ENCODE measurements at regions not wholly inside any gene's neighbourhood (a gene's known extent, or its start where the extent isn't known, plus 50 kb on each side); places are given as distances from the start of the nearest gene placed in this dataset.

DNA sequence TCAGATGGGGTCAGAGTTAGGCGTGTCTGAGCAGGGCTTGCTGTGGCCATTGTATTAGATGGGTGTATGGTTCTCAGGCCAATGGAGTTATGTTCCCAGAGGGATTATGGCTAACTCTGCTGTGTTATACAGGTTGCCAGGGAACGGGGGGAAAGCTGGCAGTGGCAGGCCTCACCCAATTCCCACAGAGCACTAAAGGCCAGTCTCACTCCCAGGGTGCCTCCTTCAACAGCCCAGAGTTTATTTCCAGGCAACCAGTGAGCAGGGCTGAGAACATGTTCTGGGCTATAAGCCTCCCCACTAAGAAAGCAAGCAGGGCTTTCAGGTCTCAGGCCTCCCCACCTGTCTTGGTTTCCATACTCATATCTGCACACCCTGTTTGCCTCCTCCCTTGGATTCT lies 597.9 kb downstream of the ZNF608 start:
- Histone ChIP-seq H3K4me3 (no peak overlapping the region), H3K4me1 (no peaks in the 10 kb centered on the region), H3K27ac (no peak overlapping the region), H3K27me3 (no peaks in the 10 kb centered on the region), H3K9me3 (peaks cover 5% of the 10 kb centered on the region), H3K36me3 (no peaks in the 10 kb centered on the region)
- WGBS: 92% methylated on average over 2 of the region's 2 CpGs
- no peak for DNase-seq (ENCODE audit: low spot score in 2 of 2)
- TF ChIP-seq POLR2AphosphoS5 (IDR thresholded peaks at IDR 0.05) (no peak), POLR2A (IDR thresholded peaks at IDR 0.05) (no peak), EP300 (IDR thresholded peaks at IDR 0.05) (no peak)
- TF ChIP-seq, protein P1, sequence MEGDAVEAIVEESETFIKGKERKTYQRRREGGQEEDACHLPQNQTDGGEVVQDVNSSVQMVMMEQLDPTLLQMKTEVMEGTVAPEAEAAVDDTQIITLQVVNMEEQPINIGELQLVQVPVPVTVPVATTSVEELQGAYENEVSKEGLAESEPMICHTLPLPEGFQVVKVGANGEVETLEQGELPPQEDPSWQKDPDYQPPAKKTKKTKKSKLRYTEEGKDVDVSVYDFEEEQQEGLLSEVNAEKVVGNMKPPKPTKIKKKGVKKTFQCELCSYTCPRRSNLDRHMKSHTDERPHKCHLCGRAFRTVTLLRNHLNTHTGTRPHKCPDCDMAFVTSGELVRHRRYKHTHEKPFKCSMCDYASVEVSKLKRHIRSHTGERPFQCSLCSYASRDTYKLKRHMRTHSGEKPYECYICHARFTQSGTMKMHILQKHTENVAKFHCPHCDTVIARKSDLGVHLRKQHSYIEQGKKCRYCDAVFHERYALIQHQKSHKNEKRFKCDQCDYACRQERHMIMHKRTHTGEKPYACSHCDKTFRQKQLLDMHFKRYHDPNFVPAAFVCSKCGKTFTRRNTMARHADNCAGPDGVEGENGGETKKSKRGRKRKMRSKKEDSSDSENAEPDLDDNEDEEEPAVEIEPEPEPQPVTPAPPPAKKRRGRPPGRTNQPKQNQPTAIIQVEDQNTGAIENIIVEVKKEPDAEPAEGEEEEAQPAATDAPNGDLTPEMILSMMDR (IDR thresholded peaks at IDR 0.05): no peak

DNA sequence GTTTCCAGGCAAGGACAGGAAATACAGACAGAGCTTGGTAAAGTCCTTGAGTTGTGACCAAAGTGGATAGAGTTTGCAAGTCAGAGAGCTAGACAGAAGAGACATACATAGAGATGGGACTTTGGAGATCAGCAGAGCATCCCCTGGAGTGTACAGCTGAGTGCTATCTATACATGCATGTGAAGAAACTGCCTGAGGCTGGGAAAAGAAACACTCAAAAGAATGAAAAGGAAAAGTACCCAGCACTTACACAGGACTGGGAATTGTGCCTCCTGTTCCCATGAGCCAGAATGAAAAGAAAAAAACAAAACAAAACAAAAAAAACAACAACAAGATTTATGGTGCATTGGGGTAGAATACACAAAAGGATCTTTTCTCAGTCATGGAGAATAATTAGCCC lies 606.4 kb downstream of the ZNF608 start:
- H3K27ac ChIP-seq: no peak overlapping the region
- no peaks in the 10 kb centered on the region for H3K4me1 ChIP-seq
- no peak for DNase-seq (ENCODE audit: low spot score in 2 of 2)
- no peaks in the 10 kb centered on the region for H3K27me3 ChIP-seq
- H3K4me3 ChIP-seq: no peak overlapping the region
- TF ChIP-seq EP300 (IDR thresholded peaks at IDR 0.05) (no peak), POLR2A (IDR thresholded peaks at IDR 0.05) (no peak), POLR2AphosphoS5 (IDR thresholded peaks at IDR 0.05) (no peak)
- TF ChIP-seq, protein P1 (IDR thresholded peaks at IDR 0.05): no peak
- no peaks in the 10 kb centered on the region for H3K36me3 ChIP-seq
- no peaks in the 10 kb centered on the region for H3K9me3 ChIP-seq

DNA sequence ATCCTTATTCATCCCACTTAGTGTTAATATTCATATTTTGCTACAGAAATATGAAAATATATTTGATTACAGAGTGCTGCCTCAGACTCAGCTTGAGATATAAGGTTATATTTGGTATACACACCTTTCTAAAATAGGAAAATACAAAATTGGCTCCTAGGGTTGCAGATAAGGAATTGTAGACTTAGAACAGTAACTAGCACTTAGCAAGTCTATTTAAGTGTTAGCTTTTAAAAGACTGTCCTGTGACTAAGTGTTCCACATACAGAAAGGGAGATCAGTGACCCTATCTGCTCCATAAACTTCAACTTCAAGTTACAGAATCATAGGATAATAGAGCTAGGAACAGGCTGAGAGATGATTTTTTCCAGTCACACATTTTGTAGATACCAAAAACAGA lies 607.0 kb downstream of the ZNF608 start:
- Histone ChIP-seq H3K4me3 (no peak overlapping the region), H3K27me3 (no peaks in the 10 kb centered on the region), H3K36me3 (no peaks in the 10 kb centered on the region), H3K4me1 (no peaks in the 10 kb centered on the region), H3K9me3 (no peaks in the 10 kb centered on the region), H3K27ac (no peak overlapping the region)
- TF ChIP-seq, protein P1 (IDR thresholded peaks at IDR 0.05): no peak
- no peak for TF ChIP-seq POLR2A (IDR thresholded peaks at IDR 0.05)
- TF ChIP-seq EP300 (IDR thresholded peaks at IDR 0.05): no peak
- TF ChIP-seq POLR2AphosphoS5 (IDR thresholded peaks at IDR 0.05): no peak
- DNase-seq (ENCODE audit: low spot score in 2 of 2): no peak

DNA sequence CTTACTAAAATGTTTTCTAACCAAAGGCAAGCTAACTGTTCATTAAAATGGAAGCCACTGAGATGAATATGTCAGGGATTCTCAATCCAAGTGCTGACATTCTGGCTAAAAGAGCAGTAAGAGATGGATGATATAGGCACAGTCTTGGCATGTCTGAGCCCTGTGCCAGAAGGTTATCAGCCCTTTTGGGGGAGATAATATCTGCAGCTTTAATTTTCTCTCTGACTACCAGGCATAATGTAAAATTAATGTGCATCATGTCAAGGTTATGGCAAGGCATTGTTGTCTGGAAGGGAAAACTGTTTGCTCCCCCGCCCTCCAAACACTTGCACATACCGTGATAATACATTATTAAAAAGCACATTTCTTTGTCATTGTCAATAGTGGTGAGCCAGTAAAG lies 609.8 kb downstream of the ZNF608 start:
- TF ChIP-seq POLR2AphosphoS5 (IDR thresholded peaks at IDR 0.05): no peak
- TF ChIP-seq, protein P1 (IDR thresholded peaks at IDR 0.05): no peak
- TF ChIP-seq POLR2A (IDR thresholded peaks at IDR 0.05): no peak
- Histone ChIP-seq H3K27ac (no peak overlapping the region), H3K36me3 (no peaks in the 10 kb centered on the region), H3K9me3 (no peaks in the 10 kb centered on the region), H3K4me3 (no peak overlapping the region), H3K27me3 (no peaks in the 10 kb centered on the region), H3K4me1 (peaks cover 4% of the 10 kb centered on the region)
- WGBS: 40% methylated on average over 2 of the region's 2 CpGs
- no peak for DNase-seq (ENCODE audit: low spot score in 2 of 2)

DNA sequence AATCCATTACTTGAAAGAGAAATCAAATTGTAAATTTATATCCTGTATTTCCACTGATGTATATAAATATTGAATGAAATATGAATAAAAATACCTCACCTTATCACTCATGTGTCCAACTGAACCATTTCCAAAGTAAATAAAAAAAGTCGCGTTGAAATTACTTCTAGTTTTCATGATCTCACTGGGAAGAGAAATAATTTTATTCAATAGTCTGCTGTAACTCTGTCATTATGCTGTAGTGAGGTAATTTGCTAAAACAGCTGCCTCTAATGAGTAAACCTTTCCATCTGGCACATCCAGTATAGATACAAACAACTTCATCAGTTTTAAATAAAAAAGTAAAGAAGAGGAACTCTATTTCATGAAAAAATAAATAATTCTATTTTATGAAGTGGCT lies 611.5 kb downstream of the ZNF608 start:
- DNase-seq (ENCODE audit: low spot score in 2 of 2): no peak

More for the DNA sequence above, 611.5 kb downstream of the ZNF608 start:
- Histone ChIP-seq H3K4me3 (no peak overlapping the region), H3K27ac (no peak overlapping the region), H3K9me3 (no peaks in the 10 kb centered on the region), H3K36me3 (no peaks in the 10 kb centered on the region), H3K4me1 (peaks cover 4% of the 10 kb centered on the region), H3K27me3 (no peaks in the 10 kb centered on the region)
- no peak for TF ChIP-seq POLR2AphosphoS5 (IDR thresholded peaks at IDR 0.05)
- no peak for TF ChIP-seq POLR2A (IDR thresholded peaks at IDR 0.05)
- TF ChIP-seq EP300 (IDR thresholded peaks at IDR 0.05): no peak
- TF ChIP-seq, protein P1 (IDR thresholded peaks at IDR 0.05): no peak
- WGBS: 23% methylated on average over 2 of the region's 2 CpGs
